ENCODE measurements at regions not wholly inside any gene's neighbourhood (a gene's known extent, or its start where the extent isn't known, plus 50 kb on each side); places are given as distances from the start of the nearest gene placed in this dataset.
"Not testable (repeated sequence)": the region's sequence is repeated elsewhere in the genome, so short reads cannot be mapped to it uniquely, and the experiment has no call there.

DNA sequence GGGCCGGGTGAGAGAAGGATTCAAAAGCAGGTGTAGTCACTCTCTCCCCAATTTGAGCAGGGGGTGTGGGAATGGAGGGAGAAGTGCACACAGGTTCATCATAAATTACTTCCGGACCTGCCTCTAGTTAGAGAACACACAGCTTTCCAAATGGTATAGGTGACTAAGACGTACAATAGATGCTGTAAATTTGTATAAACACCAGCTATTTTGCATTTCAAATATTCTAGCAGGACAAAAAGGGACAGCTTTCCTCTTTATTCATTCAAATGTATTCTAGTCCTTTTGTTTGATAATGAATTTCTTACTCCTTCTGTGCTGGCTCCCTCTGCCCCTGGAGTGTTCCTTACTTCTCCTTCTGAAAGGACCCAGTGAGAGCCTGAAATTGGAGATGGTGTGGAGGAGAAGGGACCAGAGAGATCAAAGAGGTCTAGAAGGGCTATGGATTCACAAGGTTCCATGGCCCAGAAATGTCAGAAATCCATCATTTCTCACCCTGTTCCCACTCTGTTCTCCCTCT, 53.2 kb upstream of the SH3BP4 start:
- ATAC-seq (no peak), DNase-seq (ENCODE audit: missing footprints) (no peak)
- intact Hi-C loops (cut with DNase I): no loop called here

DNA sequence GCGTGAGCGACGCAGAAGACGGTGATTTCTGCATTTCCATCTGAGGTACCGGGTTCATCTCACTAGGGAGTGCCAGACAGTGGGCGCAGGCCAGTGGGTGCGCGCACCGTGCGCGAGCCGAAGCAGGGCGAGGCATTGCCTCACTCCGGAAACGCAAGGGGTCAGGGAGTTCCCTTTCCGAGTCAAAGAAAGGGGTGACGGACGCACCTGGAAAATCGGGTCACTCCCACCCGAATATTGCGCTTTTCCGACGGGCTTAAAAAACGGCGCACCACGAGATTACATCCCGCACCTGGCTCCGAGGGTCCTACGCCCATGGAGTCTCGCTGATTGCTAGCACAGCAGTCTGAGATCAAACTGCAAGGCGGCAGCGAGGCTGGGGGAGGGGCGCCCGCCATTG, 63.4 kb upstream of the SH3BP4 start:
- intact Hi-C loops (cut with DNase I): loop anchor here (10.0 kb wide), 1 partner anchor 334 kb away; no protein-coding TSS in a partner anchor
- DNase-seq (ENCODE audit: missing footprints); ATAC-seq: not testable (repeated sequence)

DNA sequence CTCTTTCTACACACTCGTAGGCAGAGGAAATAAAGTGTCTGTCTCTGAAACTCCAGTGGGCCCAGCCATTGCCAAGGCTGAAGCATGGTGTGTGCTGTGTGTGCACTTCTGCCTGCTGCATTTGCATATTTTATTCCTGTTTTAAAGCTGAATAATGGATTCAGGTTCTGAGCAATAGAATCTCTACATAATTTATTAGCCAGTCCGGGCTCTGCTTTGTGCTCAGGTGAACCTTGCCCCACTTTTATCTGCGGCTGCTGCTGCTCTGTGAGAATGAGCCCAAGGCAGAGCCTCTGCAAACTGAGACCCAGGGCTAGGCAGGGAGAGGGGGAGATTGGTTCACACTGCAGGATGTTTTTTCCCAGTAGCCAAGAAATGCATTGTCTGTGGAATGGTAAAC, 64.6 kb upstream of the SH3BP4 start:
- no peak for DNase-seq (ENCODE audit: missing footprints)
- intact Hi-C loops (cut with DNase I): loop anchor here (10.0 kb wide), 1 partner anchor 332 kb away; no protein-coding TSS in a partner anchor
- no peak for ATAC-seq

DNA sequence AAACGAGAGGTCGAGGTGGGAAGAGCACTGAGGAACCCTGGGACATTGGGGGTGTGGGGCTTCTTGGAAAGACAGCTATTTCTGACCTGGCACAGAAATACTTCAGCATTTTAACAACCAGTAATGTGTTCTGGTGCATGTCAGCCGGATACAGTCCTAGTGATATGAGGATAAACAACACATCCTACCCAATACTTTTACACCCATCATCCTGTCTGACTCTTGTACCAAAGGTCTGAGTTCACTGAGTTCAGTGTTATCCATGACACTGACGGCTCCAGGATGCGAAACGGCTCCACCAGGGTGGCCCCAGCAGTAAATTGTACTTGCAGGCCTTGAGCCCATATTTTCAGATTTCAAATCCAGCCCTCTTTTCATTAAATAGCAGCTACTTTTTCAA, 65.9 kb upstream of the SH3BP4 start:
- DNase-seq (ENCODE audit: missing footprints) (no peak), ATAC-seq (no peak)
- intact Hi-C loops (cut with DNase I): loop anchor here (10.0 kb wide), 1 partner anchor 331 kb away; no protein-coding TSS in a partner anchor

DNA sequence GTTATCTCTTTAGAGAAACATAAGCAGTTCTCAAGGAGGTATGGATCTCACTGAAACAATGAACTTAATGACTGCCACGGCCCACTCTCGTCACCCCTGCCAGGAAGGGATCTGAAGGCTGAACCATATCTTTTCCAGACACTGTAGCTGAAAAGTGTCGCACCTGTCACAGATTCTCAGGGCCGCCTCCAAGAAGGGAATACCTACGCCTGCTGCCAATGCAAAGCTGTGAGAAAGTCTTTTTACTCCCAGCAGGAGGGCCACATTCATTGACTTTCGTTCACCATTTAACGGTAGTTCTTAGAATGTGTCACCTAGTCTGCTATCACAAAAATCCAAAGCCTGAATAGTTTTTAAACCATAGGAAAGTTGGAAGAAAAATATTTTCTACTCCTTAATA, 66.7 kb upstream of the SH3BP4 start:
- DNase-seq (ENCODE audit: missing footprints): no peak
- intact Hi-C loops (cut with DNase I): loop anchor here (10.0 kb wide), 1 partner anchor 330 kb away; no protein-coding TSS in a partner anchor
- ATAC-seq: no peak

- intact Hi-C loops (cut with DNase I): loop anchor here (5.0 to 10.0 kb wide), 4 partner anchors 68 to 330 kb away; partner anchors contain the start of gene SH3BP4
- ATAC-seq: no peak
- no peak for DNase-seq (ENCODE audit: missing footprints)
Measured at GRCh38 chr2:234884591-234884990, 67.2 kb upstream of the SH3BP4 start.

- intact Hi-C loops (cut with DNase I): loop anchor here (5.0 to 10.0 kb wide), 4 partner anchors 71 to 327 kb away; partner anchors contain the start of gene SH3BP4
- peak; percentile 79 for DNase-seq (ENCODE audit: missing footprints)
- peak; percentile 94 for ATAC-seq
Measured at GRCh38 chr2:234881413-234882241, 70.2 kb upstream of the SH3BP4 start.

DNA sequence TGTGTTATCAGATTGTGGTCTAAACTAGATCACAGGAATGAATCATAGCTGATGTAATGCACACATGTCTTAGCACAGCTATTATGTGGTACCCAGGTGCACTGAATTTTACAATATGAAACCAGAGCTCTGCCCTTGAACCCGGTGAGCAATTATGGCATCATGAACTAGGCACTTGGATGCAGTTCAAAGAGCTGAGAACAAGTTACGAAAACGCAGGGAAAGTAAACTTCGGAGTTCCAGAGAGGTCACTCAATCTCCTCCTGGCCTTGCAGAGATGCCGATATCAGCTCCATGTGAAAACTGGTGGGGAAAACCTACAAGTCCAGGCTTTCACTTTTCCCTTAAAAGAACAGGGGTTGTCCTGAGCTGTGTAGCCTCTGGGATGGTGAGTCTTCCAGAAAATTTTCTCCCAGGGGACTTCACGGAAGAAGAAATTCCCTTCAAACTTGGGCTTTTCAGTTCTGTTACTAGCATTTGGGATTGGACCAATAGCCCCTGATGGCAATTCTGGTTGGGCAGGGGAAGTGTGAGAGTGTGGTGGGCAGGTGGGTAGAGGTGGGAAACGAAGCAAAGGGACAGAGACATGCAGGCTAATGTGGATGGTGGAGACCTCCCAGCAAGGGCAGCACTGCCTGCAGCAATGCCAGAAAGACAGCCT, 71.1 kb upstream of the SH3BP4 start:
- intact Hi-C loops (cut with DNase I): loop anchor here (5.0 to 10.0 kb wide), 4 partner anchors 72 to 326 kb away; partner anchors contain the start of gene SH3BP4
- DNase-seq (ENCODE audit: missing footprints) (no peak), ATAC-seq (no peak)

GRCh38 chr2:234879671-234880455, 72.0 kb upstream of the SH3BP4 start:
- DNase-seq (ENCODE audit: missing footprints) (no peak), ATAC-seq (no peak)
- intact Hi-C loops (cut with DNase I): loop anchor here (5.0 to 10.0 kb wide), 4 partner anchors 72 to 325 kb away; partner anchors contain the start of gene SH3BP4

DNA sequence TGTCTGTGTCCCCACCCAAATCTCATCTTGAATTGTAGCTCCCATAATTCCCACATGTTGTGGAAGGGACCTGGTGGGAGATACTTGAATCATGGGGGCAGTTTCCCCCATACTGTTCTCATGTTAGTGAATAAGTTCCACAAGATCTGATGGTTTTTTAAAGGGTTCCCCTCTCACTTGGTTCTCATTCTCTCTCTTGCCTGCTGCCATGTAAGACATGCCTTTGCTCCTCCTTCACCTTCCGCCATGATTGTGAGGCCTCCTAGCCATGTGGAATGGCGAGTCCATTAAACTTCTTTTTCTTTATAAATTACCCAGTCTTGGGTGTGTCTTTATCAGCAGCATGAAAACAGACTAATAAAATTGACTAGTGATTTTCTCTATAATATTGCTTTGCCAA, 75.2 kb upstream of the SH3BP4 start:
- ATAC-seq; DNase-seq (ENCODE audit: missing footprints); intact Hi-C loops (cut with DNase I): not testable (repeated sequence)

DNA sequence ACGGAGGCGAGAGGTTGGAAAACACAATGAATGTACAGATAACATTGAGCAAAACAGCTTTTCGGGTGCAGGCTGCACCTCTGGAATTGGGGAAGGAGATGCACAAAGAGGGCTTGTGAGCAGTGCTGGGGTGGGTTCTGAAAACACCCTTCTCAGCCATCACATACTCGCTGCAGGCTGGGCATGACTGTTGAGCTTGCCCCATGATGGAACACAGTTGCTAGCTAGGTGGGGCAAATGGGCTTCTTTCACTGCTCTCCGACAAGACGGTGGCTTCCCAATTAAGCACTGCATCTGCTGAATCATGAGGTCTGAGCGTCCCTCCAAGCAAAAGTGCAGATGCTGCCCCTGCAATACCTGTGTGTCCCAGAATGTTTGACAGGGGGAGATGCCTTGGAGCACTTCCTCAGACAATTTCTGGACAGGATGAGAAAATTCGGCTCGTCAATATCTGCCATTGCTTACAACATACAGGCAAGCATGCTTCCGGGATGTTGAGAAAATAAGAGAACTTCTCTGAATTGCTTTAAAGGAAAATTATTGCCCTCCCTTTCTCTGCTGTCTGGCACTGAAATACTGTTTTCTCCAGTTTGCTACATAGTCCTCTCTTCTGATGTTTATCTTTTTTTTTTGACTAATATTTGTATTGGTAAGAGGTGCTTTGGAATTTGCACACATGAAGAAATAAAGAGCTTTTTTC, 77.3 kb upstream of the SH3BP4 start:
- no peak for DNase-seq (ENCODE audit: missing footprints)
- intact Hi-C loops (cut with DNase I): no loop called here

DNA sequence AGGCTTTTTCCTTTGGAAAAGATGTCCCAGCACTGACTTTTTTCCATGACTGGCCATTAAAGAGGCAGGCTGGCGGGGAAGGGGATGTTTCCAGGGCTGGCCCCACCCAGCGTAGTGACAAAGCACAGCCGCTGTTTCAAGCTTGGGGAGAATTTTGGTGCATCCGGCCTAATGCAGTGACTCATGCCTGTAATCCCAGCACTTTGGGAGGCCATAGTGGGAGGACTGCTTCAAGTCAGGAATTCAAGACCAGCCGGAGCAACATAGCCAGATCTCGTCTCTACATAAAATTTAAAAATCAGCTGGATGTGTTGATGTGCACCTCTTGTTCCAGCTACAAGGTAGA, 78.0 kb upstream of the SH3BP4 start:
- DNase-seq (ENCODE audit: missing footprints) (no peak), ATAC-seq (no peak)
- intact Hi-C loops (cut with DNase I): no loop called here

More for the DNA sequence above, 77.3 kb upstream of the SH3BP4 start:
- no peak for ATAC-seq

DNA sequence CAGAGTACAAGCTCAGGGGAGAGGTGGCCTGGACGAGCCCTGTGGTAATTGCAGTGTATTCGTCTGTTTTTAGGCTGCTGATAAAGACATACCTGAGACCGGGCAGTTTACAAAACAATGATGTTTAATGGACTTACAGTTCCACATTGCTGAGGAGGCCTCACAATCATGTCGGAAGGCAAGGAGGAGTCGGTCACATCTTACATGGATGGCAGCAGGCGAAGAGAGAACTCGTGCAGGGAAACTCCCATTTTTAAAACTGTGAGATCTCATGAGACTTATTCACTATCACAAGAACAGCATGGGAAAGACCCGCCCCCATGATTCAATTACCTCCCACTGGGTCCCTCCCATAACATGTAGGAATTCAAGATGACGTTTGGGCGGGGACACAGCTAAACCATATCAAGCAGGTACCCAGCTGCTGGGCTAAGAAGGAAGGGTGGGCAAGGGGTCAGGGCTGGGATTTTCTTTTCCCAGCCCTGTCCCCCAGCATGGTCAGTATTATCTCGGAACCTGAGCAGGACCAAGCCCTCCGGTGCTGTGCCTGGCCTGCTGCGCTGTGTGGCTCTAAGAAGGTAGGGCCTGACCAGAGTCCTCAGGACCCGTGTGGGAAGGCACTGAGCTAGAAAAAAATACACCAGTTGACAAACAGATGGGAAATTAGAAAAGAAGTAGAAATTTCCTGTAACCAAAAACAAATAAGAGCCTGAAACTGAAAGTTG, 78.6 kb upstream of the SH3BP4 start:
- intact Hi-C loops (cut with DNase I): no loop called here
- ATAC-seq (no peak), DNase-seq (ENCODE audit: missing footprints) (no peak)

DNA sequence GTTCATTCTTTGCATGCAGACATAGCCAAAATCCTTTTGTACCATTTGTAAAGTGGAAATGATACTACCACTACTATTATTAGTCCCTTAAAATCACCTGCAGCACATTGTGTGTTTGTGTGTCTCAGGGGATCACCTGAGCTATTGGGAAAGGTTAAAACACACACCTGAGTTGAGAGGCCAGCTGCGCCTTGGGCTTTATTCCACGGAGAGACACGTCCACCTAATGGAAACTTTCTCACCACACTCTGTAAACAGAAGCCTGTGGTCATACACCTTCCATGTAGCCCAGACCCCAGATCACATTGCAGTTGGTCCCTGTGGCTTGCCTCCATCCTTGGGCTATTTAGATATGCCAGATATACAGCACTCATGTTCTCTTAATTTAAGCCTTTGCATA, 81.8 kb upstream of the SH3BP4 start:
- intact Hi-C loops (cut with DNase I): no loop called here
- no peak for ATAC-seq

GRCh38 chr2:234869164-234869563, 82.7 kb upstream of the SH3BP4 start:
- no peak for ATAC-seq
- intact Hi-C loops (cut with DNase I): no loop called here
- DNase-seq (ENCODE audit: missing footprints): no peak

More for the DNA sequence above, 81.8 kb upstream of the SH3BP4 start:
- no peak for DNase-seq (ENCODE audit: missing footprints)

GRCh38 chr2:234867882-234868285, 83.9 kb upstream of the SH3BP4 start:
- intact Hi-C loops (cut with DNase I): no loop called here
- DNase-seq (ENCODE audit: missing footprints): no peak
- no peak for ATAC-seq

- intact Hi-C loops (cut with DNase I): no loop called here
- ATAC-seq: no peak
- DNase-seq (ENCODE audit: missing footprints): no peak
Measured at GRCh38 chr2:234865586-234865985, 86.2 kb upstream of the SH3BP4 start.

GRCh38 chr2:234865040-234865439, 86.8 kb upstream of the SH3BP4 start:
- no peak for ATAC-seq
- intact Hi-C loops (cut with DNase I): no loop called here
- no peak for DNase-seq (ENCODE audit: missing footprints)

All from Right ventricle myocardium inferior (tissue), 1 donor.